ENCODE measurements at regions not wholly inside any gene's neighbourhood (a gene's known extent, or its start where the extent isn't known, plus 50 kb on each side); places are given as distances from the start of the nearest gene placed in this dataset.

GRCh38 chr2:120401275-120402066, 55.5 kb downstream of the INHBB start:
- POLR2A ChIA-PET: interaction anchor here (0.5 kb wide), 1 partner anchor 820 kb away, joined by 3 read pairs; no protein-coding TSS in a partner anchor
- CTCF ChIA-PET: no interaction called here

GRCh38 chr2:120402067-120402433, 56.1 kb downstream of the INHBB start:
- CTCF ChIA-PET: no interaction called here
- POLR2A ChIA-PET: interaction anchor here (0.5 kb wide), 1 partner anchor 819 kb away, joined by 3 read pairs; no protein-coding TSS in a partner anchor

GRCh38 chr2:120402508-120402907, 56.6 kb downstream of the INHBB start:
- ChIA-PET POLR2A (no interaction called here), CTCF (no interaction called here)

GRCh38 chr2:120403261-120403660, 57.3 kb downstream of the INHBB start:
- POLR2A ChIA-PET: no interaction called here
- CTCF ChIA-PET: no interaction called here

GRCh38 chr2:120403676-120404075, 57.7 kb downstream of the INHBB start:
- POLR2A ChIA-PET: no interaction called here
- CTCF ChIA-PET: no interaction called here

- POLR2A ChIA-PET: no interaction called here
Observed at GRCh38 chr2:120404274-120404673, 58.3 kb downstream of the INHBB start.

GRCh38 chr2:120404941-120405758, 59.2 kb downstream of the INHBB start:
- CTCF ChIA-PET: no interaction called here
- POLR2A ChIA-PET: no interaction called here

More at GRCh38 chr2:120404274-120404673, 58.3 kb downstream of the INHBB start:
- CTCF ChIA-PET: no interaction called here

- ChIA-PET CTCF (no interaction called here), POLR2A (no interaction called here)
Observed at GRCh38 chr2:120405759-120406099, 59.8 kb downstream of the INHBB start.

GRCh38 chr2:120406566-120406965, 60.6 kb downstream of the INHBB start:
- POLR2A ChIA-PET: no interaction called here
- CTCF ChIA-PET: no interaction called here

- CTCF ChIA-PET: no interaction called here
- POLR2A ChIA-PET: no interaction called here
Observed at GRCh38 chr2:120410487-120410886, 64.6 kb downstream of the INHBB start.

GRCh38 chr2:120415060-120415459, 69.1 kb downstream of the INHBB start:
- POLR2A ChIA-PET: no interaction called here

GRCh38 chr2:120415728-120416509, 70.0 kb downstream of the INHBB start:
- ChIA-PET CTCF (no interaction called here), POLR2A (no interaction called here)

More at GRCh38 chr2:120415060-120415459, 69.1 kb downstream of the INHBB start:
- CTCF ChIA-PET: no interaction called here

GRCh38 chr2:120418174-120418787, 72.3 kb downstream of the INHBB start:
- CTCF ChIA-PET: no interaction called here

GRCh38 chr2:120419073-120419472, 73.1 kb downstream of the INHBB start:
- ChIA-PET CTCF (no interaction called here), POLR2A (no interaction called here)

More at GRCh38 chr2:120418174-120418787, 72.3 kb downstream of the INHBB start:
- POLR2A ChIA-PET: no interaction called here

GRCh38 chr2:120419955-120420354, 74.0 kb downstream of the INHBB start:
- ChIA-PET CTCF (no interaction called here), POLR2A (no interaction called here)

GRCh38 chr2:120421126-120421829, 75.3 kb downstream of the INHBB start:
- ChIA-PET POLR2A (no interaction called here), CTCF (no interaction called here)

GRCh38 chr2:120421830-120422175, 75.9 kb downstream of the INHBB start:
- ChIA-PET POLR2A (no interaction called here), CTCF (no interaction called here)

- ChIA-PET POLR2A (no interaction called here), CTCF (no interaction called here)
Observed at GRCh38 chr2:120422465-120423160, 76.7 kb downstream of the INHBB start.

Data from activated CD8-positive, alpha-beta memory T cell treated with anti-CD3 and anti-CD28 coated beads for 36 hours (primary cell).